HUES64 (cell line): ENCODE measurements at regions not wholly inside any gene's neighbourhood (a gene's known extent, or its start where the extent isn't known, plus 50 kb on each side); places are given as distances from the start of the nearest gene placed in this dataset.

Experiments used
- H3K27ac ChIP-seq: 2 replicates; pipeline ENCODE4 v1.7.0; 2013; ENCODE audit warnings: low read depth, low read length, inconsistent platforms
- H3K27me3 ChIP-seq: 2 replicates; pipeline ENCODE4 v1.6.1; 2013; ENCODE audit warnings: mild to moderate bottlenecking, low read length; ENCODE audit not compliant: insufficient read depth
- H3K36me3 ChIP-seq: 2 replicates; pipeline ENCODE4 v1.6.1; 2013; ENCODE audit warnings: mild to moderate bottlenecking, low read length; ENCODE audit not compliant: insufficient read depth
- H3K4me1 ChIP-seq: 2 replicates; pipeline ENCODE4 v1.6.1; 2013; ENCODE audit warnings: mild to moderate bottlenecking, low read length, moderate library complexity; ENCODE audit not compliant: insufficient read depth
- H3K4me3 ChIP-seq: 2 replicates; pipeline ENCODE4 v1.5.1; 2013; ENCODE audit warnings: mild to moderate bottlenecking, low read length, moderate library complexity
- H3K9ac ChIP-seq: 2 replicates; pipeline ENCODE4 v1.6.1; 2013; ENCODE audit warnings: mild to moderate bottlenecking, low read depth, low read length
- H3K9me3 ChIP-seq: 2 replicates; pipeline ENCODE4 v1.6.1; 2013; ENCODE audit warnings: low read depth, low read length; ENCODE audit not compliant: insufficient read depth
- WGBS: fragments of 150-250, 120-280 bp; methylation state at CpG from one replicate; pipeline ENCODE4 v1.1.7; 2013; ENCODE audit warnings: missing lambda C conversion rate; 5-methylcytosine and 5-hydroxymethylcytosine counted together

- no peaks in the 10 kb centered on the region for H3K9me3 ChIP-seq
- no peaks in the 10 kb centered on the region for H3K36me3 ChIP-seq
Measured at GRCh38 chr5:96058084-96058483, 96.4 kb upstream of the ELL2 start.

DNA sequence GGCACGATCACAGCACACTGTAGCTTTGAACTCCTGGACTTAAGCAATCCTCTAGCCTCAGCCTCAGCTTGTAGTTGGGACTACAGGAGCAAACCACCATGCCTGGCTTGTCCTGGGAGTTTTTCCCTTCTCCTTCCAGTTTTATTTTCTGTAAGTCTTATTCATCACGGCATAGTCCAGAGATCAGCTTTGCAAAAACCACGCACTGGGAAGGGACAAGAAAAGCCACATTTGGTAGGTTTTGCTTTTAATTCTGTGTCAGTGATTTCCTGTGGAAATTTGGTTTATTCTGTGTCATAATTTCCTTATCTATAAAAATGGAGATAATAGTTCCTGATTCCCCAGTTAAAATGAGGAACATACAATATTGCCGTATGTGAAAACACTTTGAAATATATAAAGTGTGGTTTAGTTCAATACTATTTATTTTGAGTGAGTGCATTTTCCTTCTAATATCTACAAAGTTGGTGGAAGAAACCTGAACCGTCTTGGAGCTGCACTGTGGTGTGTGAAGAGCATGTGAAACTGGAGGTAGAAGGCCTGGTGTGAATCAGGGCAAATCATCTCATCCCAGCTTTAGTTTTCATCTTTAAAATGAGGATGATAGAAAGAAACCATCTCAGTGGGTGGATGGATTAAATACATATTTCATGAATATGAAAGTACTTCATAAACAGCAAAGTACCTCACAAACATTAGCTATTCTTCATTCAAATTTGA, 92.8 kb upstream of the ELL2 start:
- no peak overlapping the region for H3K9ac ChIP-seq
- H3K4me1 ChIP-seq, result peaks cover 8% of the 10 kb centered on the region
- H3K27me3 ChIP-seq, result no peaks in the 10 kb centered on the region
- no peaks in the 10 kb centered on the region for H3K9me3 ChIP-seq
- H3K36me3 ChIP-seq, result no peaks in the 10 kb centered on the region
- H3K27ac ChIP-seq, result no peak overlapping the region
- H3K4me3 ChIP-seq, result no peak overlapping the region
- 93% methylated on average over 3 of the region's 5 CpGs for WGBS

More at GRCh38 chr5:96058084-96058483, 96.4 kb upstream of the ELL2 start:
- Histone ChIP-seq H3K9ac (no peak overlapping the region), H3K4me1 (peaks cover 6% of the 10 kb centered on the region), H3K4me3 (no peak overlapping the region), H3K27ac (no peak overlapping the region), H3K27me3 (no peaks in the 10 kb centered on the region)

GRCh38 chr5:96053063-96053735, 91.5 kb upstream of the ELL2 start:
- H3K27me3 ChIP-seq, result no peaks in the 10 kb centered on the region
- WGBS, result 95% methylated on average over 2 of the region's 3 CpGs
- no peak overlapping the region for H3K9ac ChIP-seq
- H3K4me3 ChIP-seq, result no peak overlapping the region
- H3K4me1 ChIP-seq, result peaks cover 10% of the 10 kb centered on the region
- H3K27ac ChIP-seq, result no peak overlapping the region
- H3K9me3 ChIP-seq, result no peaks in the 10 kb centered on the region
- H3K36me3 ChIP-seq, result no peaks in the 10 kb centered on the region

DNA sequence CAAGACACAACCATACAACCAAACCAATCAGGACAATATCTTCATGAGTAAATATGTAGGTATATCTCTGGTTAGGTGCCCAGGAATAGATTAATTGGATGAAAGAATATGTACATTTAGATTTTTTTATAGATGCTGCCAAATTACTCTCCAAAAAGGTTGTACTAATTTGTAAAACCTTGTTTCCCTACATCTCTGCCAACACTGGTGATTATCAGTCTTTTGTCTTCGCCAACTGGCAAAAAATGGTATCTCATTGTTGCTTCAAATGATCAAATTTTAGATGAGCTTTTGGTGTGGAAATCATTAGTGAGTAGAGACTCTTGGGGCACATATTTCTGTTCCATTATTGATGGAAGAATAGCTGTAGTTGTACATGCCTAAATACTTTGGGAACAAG, 90.7 kb upstream of the ELL2 start:
- 96% methylated on average over 1 of the region's 1 CpG for WGBS

GRCh38 chr5:96051401-96051830, 89.8 kb upstream of the ELL2 start:
- H3K4me1 ChIP-seq, result 0 out of 2 replicates have a peak, but pooled peaks cover 7% of the 10 kb centered on the region
- H3K27me3 ChIP-seq, result no peaks in the 10 kb centered on the region
- H3K9ac ChIP-seq, result no peak overlapping the region
- no peak overlapping the region for H3K27ac ChIP-seq
- H3K4me3 ChIP-seq, result no peak overlapping the region
- WGBS, result 89% methylated on average over 2 of the region's 4 CpGs
- H3K9me3 ChIP-seq, result no peaks in the 10 kb centered on the region
- H3K36me3 ChIP-seq, result no peaks in the 10 kb centered on the region

More for the DNA sequence above, 90.7 kb upstream of the ELL2 start:
- no peaks in the 10 kb centered on the region for H3K27me3 ChIP-seq
- 0 out of 2 replicates have a peak, but pooled peaks cover 7% of the 10 kb centered on the region for H3K4me1 ChIP-seq
- H3K4me3 ChIP-seq, result no peak overlapping the region
- no peaks in the 10 kb centered on the region for H3K36me3 ChIP-seq
- no peak overlapping the region for H3K9ac ChIP-seq
- H3K9me3 ChIP-seq, result no peaks in the 10 kb centered on the region
- H3K27ac ChIP-seq, result no peak overlapping the region

GRCh38 chr5:96050273-96050880, 88.7 kb upstream of the ELL2 start:
- Histone ChIP-seq H3K4me1 (0 out of 2 replicates have a peak, but pooled peaks cover 7% of the 10 kb centered on the region), H3K9ac (no peak overlapping the region), H3K36me3 (no peaks in the 10 kb centered on the region), H3K27ac (no peak overlapping the region), H3K27me3 (no peaks in the 10 kb centered on the region), H3K9me3 (no peaks in the 10 kb centered on the region), H3K4me3 (no peak overlapping the region)
- WGBS, result 90% methylated on average over 6 of the region's 7 CpGs

- no peak overlapping the region for H3K27ac ChIP-seq
- no peak overlapping the region for H3K9ac ChIP-seq
- 87% methylated on average over 3 of the region's 3 CpGs for WGBS
- no peak overlapping the region for H3K4me3 ChIP-seq
- no peaks in the 10 kb centered on the region for H3K9me3 ChIP-seq
- no peaks in the 10 kb centered on the region for H3K36me3 ChIP-seq
- H3K27me3 ChIP-seq, result no peaks in the 10 kb centered on the region
- 0 out of 2 replicates have a peak, but pooled peaks cover 7% of the 10 kb centered on the region for H3K4me1 ChIP-seq
Measured at GRCh38 chr5:96049398-96050272, 88.0 kb upstream of the ELL2 start.

- H3K36me3 ChIP-seq, result no peaks in the 10 kb centered on the region
- 32% methylated on average over 5 of the region's 6 CpGs for WGBS
- H3K9me3 ChIP-seq, result no peaks in the 10 kb centered on the region
- H3K4me1 ChIP-seq, result 0 out of 2 replicates have a peak, but pooled peaks cover 7% of the 10 kb centered on the region
- no peak overlapping the region for H3K9ac ChIP-seq
- H3K27ac ChIP-seq, result no peak overlapping the region
- no peaks in the 10 kb centered on the region for H3K27me3 ChIP-seq
- no peak overlapping the region for H3K4me3 ChIP-seq
Measured at GRCh38 chr5:96048763-96049162, 87.1 kb upstream of the ELL2 start.

DNA sequence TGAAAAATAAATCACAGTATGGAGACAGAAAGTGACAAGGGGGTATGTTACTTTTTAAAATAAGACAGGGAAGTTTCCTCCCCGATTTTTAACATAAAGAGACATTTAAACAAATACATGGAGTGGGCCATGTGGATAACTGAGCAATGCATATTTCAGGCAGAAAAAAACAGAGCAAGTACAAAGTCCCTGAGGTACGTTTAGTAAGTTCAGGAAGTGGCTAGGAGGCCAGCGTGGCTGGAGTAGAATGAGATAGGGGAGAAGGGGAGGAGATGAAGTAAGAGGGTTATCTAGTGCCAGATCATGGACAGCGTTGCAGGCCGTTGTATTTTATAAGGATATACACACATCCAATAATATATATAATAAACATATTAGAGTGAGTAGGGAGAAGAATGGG, 84.2 kb upstream of the ELL2 start:
- no peak overlapping the region for H3K27ac ChIP-seq
- H3K4me3 ChIP-seq, result no peak overlapping the region
- 93% methylated on average over 2 of the region's 5 CpGs for WGBS
- H3K27me3 ChIP-seq, result no peaks in the 10 kb centered on the region
- H3K4me1 ChIP-seq, result 0 out of 2 replicates have a peak, but pooled peaks cover 7% of the 10 kb centered on the region
- H3K9ac ChIP-seq, result no peak overlapping the region
- no peaks in the 10 kb centered on the region for H3K36me3 ChIP-seq
- H3K9me3 ChIP-seq, result no peaks in the 10 kb centered on the region

GRCh38 chr5:96043446-96043845, 81.8 kb upstream of the ELL2 start:
- no peak overlapping the region for H3K27ac ChIP-seq
- H3K4me1 ChIP-seq, result no peaks in the 10 kb centered on the region
- H3K4me3 ChIP-seq, result no peak overlapping the region
- H3K27me3 ChIP-seq, result no peaks in the 10 kb centered on the region
- H3K9me3 ChIP-seq, result no peaks in the 10 kb centered on the region
- no peak overlapping the region for H3K9ac ChIP-seq
- H3K36me3 ChIP-seq, result no peaks in the 10 kb centered on the region
